GM23248 (cell line): ENCODE measurements at regions not wholly inside any gene's neighbourhood (a gene's known extent, or its start where the extent isn't known, plus 50 kb on each side); places are given as distances from the start of the nearest gene placed in this dataset.

Experiments
- DNase-seq: peaks from one replicate; pipeline ENCODE4 v3.0.0-alpha.2; 2015
- H2AFZ ChIP-seq: fragments of 200-600 bp; sonication (generic); 2 replicates; pipeline ENCODE4 v1.6.1; 2016; ENCODE audit warnings: antibody characterized with exemption
- H3F3A ChIP-seq: fragments of 200-600 bp; sonication (generic); 2 replicates; pipeline ENCODE4 v1.6.1; 2016; ENCODE audit warnings: mild to moderate bottlenecking, antibody characterized with exemption, mixed run types; ENCODE audit not compliant: insufficient read depth
- H3K27ac ChIP-seq: fragments of 200-600 bp; sonication (generic); 2 replicates; pipeline ENCODE4 v1.5.1; 2016; ENCODE audit warnings: mild to moderate bottlenecking
- H3K27me3 ChIP-seq: fragments of 200-600 bp; sonication (generic); replicated peaks from 2 replicates; pipeline ENCODE4 v1.6.1; 2016; ENCODE audit warnings: mild to moderate bottlenecking; ENCODE audit not compliant: insufficient read depth
- H3K36me3 ChIP-seq: fragments of 200-600 bp; sonication (generic); 2 replicates; pipeline ENCODE4 v1.6.1; 2016; ENCODE audit warnings: low read depth, mild to moderate bottlenecking
- H3K4me1 ChIP-seq: fragments of 200-600 bp; sonication (generic); 2 replicates; pipeline ENCODE4 v1.6.1; 2016; ENCODE audit warnings: mild to moderate bottlenecking; ENCODE audit not compliant: insufficient read depth
- H3K4me2 ChIP-seq: fragments of 200-600 bp; sonication (generic); one replicate; pipeline ENCODE4 v1.6.1; 2016; ENCODE audit warnings: mild to moderate bottlenecking; ENCODE audit not compliant: unreplicated experiment
- H3K4me3 ChIP-seq: fragments of 200-600 bp; sonication (generic); 2 replicates; pipeline ENCODE4 v1.5.1; 2016; ENCODE audit warnings: mild to moderate bottlenecking
- H3K79me2 ChIP-seq: fragments of 200-600 bp; sonication (generic); 2 replicates; pipeline ENCODE4 v1.6.1; 2016; ENCODE audit warnings: mild to moderate bottlenecking; ENCODE audit not compliant: insufficient read depth
- H3K9ac ChIP-seq: fragments of 200-600 bp; sonication (generic); 2 replicates; pipeline ENCODE4 v1.6.1; 2016; ENCODE audit warnings: mild to moderate bottlenecking
- H3K9me2 ChIP-seq: fragments of 200-600 bp; sonication (generic); 2 replicates; pipeline ENCODE4 v1.6.1; 2016; ENCODE audit warnings: mixed run types, mild to moderate bottlenecking, moderate library complexity; ENCODE audit not compliant: insufficient read depth
- H3K9me3 ChIP-seq: fragments of 200-600 bp; sonication (generic); one replicate; pipeline ENCODE4 v1.6.1; 2017; ENCODE audit warnings: low read depth
- H4K20me1 ChIP-seq: fragments of 200-600 bp; sonication (generic); 2 replicates; pipeline ENCODE4 v1.6.0; 2016; ENCODE audit not compliant: insufficient read depth
- EZH2 ChIP-seq: fragments of 200-600 bp; sonication (generic); IDR thresholded peaks from 2 replicates; pipeline ENCODE4 v1.6.1; 2018; ENCODE audit warnings: antibody characterized with exemption, mild to moderate bottlenecking; ENCODE audit not compliant: insufficient read depth, poor library complexity, severe bottlenecking
- EZH2phosphoT487 ChIP-seq: fragments of 200-600 bp; sonication (generic); IDR thresholded peaks from 2 replicates; pipeline ENCODE4 v1.6.1; 2018; ENCODE audit warnings: antibody characterized with exemption, moderate library complexity, mild to moderate bottlenecking, low read depth; ENCODE audit not compliant: insufficient read depth
- WGBS, 2 experiments: methylation state at CpG; one replicate each; pipeline ENCODE4 v1.1.6; 2015 to 2017; ENCODE audit warnings: low lambda C conversion rate in 2 of 2, low coverage in 1 of 2; ENCODE audit errors: missing lambda C conversion rate in 2 of 2; 5-methylcytosine and 5-hydroxymethylcytosine counted together
- in situ Hi-C: fragments of 300-500 bp; cut with MboI; formaldehyde crosslinking; loops from 2 replicates; pipeline ENCODE4 v1.15.0; 2020

GRCh38 chr7:25037325-25037724, 57.3 kb upstream of the OSBPL3 start:
- peak; percentile 34 for DNase-seq
- H3K4me2 ChIP-seq = no peak overlapping the region

GRCh38 chr7:25035274-25035673, 55.3 kb upstream of the OSBPL3 start:
- Histone ChIP-seq H3K9ac (no peak overlapping the region), H3K36me3 (no peaks in the 10 kb centered on the region), H3K9me3 (no peaks in the 10 kb centered on the region), H3K9me2 (no peaks in the 10 kb centered on the region), H3F3A (no peaks in the 10 kb centered on the region), H2AFZ (no peak overlapping the region), H3K27ac (no peak overlapping the region), H3K4me1 (peaks cover 12% of the 10 kb centered on the region), H3K27me3 (no peaks in the 10 kb centered on the region), H3K4me3 (no peak overlapping the region), H3K4me2 (no peak overlapping the region), H3K79me2 (no peaks in the 10 kb centered on the region), H4K20me1 (no peaks in the 10 kb centered on the region)
- in situ Hi-C loops = no loop called here
- 87 to 94% methylated on average over 4 of the region's 4 CpGs for WGBS, 2 experiments
- no peak for DNase-seq
- TF ChIP-seq EZH2phosphoT487 (no peak), EZH2 (no peak)

More at GRCh38 chr7:25037325-25037724, 57.3 kb upstream of the OSBPL3 start:
- Histone ChIP-seq H3K79me2 (no peaks in the 10 kb centered on the region), H3F3A (no peaks in the 10 kb centered on the region), H3K9me3 (no peaks in the 10 kb centered on the region), H4K20me1 (no peaks in the 10 kb centered on the region), H3K9ac (no peak overlapping the region), H3K27ac (no peak overlapping the region), H2AFZ (no peak overlapping the region), H3K9me2 (no peaks in the 10 kb centered on the region), H3K4me1 (peaks cover 12% of the 10 kb centered on the region), H3K4me3 (no peak overlapping the region), H3K36me3 (no peaks in the 10 kb centered on the region), H3K27me3 (no peaks in the 10 kb centered on the region)
- in situ Hi-C loops = no loop called here
- TF ChIP-seq EZH2 = no peak
- TF ChIP-seq EZH2phosphoT487 = no peak
- 93 to 96% methylated on average over 1 of the region's 1 CpG for WGBS, 2 experiments

- no peaks in the 10 kb centered on the region for H3F3A ChIP-seq
- in situ Hi-C loops = no loop called here
- TF ChIP-seq EZH2 = no peak
- TF ChIP-seq EZH2phosphoT487 = no peak
- H3K4me3 ChIP-seq = no peak overlapping the region
- H4K20me1 ChIP-seq = no peaks in the 10 kb centered on the region
- no peaks in the 10 kb centered on the region for H3K9me3 ChIP-seq
- H3K9me2 ChIP-seq = no peaks in the 10 kb centered on the region
- H3K27me3 ChIP-seq = no peaks in the 10 kb centered on the region
- H3K27ac ChIP-seq = no peak overlapping the region
- no peak overlapping the region for H2AFZ ChIP-seq
- no peaks in the 10 kb centered on the region for H3K79me2 ChIP-seq
- 92 to 93% methylated on average over 2 of the region's 2 CpGs for WGBS, 2 experiments
- H3K9ac ChIP-seq = no peak overlapping the region
- no peaks in the 10 kb centered on the region for H3K36me3 ChIP-seq
- DNase-seq = no peak
- H3K4me2 ChIP-seq = no peak overlapping the region
- peaks cover 14% of the 10 kb centered on the region for H3K4me1 ChIP-seq
Observed at GRCh38 chr7:25034136-25034535, 54.2 kb upstream of the OSBPL3 start.

- H3F3A ChIP-seq = peaks cover 3% of the 10 kb centered on the region
- in situ Hi-C loops = no loop called here
- no peaks in the 10 kb centered on the region for H3K79me2 ChIP-seq
- no peaks in the 10 kb centered on the region for H4K20me1 ChIP-seq
- no peak overlapping the region for H3K27ac ChIP-seq
- TF ChIP-seq EZH2 = no peak
- no peak for TF ChIP-seq EZH2phosphoT487
- no peak overlapping the region for H3K9ac ChIP-seq
- H2AFZ ChIP-seq = no peak overlapping the region
- no peaks in the 10 kb centered on the region for H3K9me2 ChIP-seq
- no peak overlapping the region for H3K4me2 ChIP-seq
- H3K27me3 ChIP-seq = no peaks in the 10 kb centered on the region
- H3K36me3 ChIP-seq = no peaks in the 10 kb centered on the region
- DNase-seq = peak; percentile 59
- no peak overlapping the region for H3K4me3 ChIP-seq
- H3K9me3 ChIP-seq = no peaks in the 10 kb centered on the region
- WGBS, 2 experiments = 85 to 87% methylated on average over 11 of the region's 11 CpGs
- H3K4me1 ChIP-seq = peaks cover 25% of the 10 kb centered on the region
Observed at GRCh38 chr7:25032774-25033743, 53.1 kb upstream of the OSBPL3 start.
